NCI-H460 (cell line): ENCODE measurements at regions not wholly inside any gene's neighbourhood (a gene's known extent, or its start where the extent isn't known, plus 50 kb on each side); places are given as distances from the start of the nearest gene placed in this dataset.

ENCODE experiments used
- DNase-seq: peaks from one replicate; pipeline ENCODE4 v3.0.0-alpha.2; 2016; ENCODE audit warnings: low read depth; ENCODE audit errors: extremely low read depth
- small RNA-seq, 2 experiments: library from RNA; depleted of rRNA; stranded (forward); fragments of <200 nt; gene quantifications; one replicate each; pipeline ENCODE3, GENCODE V24; 2014

DNA sequence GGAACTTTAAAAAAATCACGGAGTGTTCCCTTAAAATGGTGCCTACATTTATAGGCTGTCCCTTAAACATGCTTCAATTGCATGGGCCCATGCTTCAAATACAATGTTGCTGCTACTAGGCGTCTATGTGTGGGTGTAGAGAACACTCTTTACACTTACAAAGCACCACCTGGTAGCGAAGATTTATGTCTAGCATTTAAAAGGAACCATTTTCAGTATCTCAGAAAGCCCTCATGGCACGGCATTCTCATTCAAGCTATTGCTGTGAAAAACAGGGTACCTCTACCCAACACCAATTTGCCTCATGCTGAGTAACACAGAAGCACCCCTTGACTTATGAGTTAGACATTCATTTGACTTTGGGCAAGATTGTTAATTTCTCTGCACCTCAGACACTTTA is 112.9 kb upstream of the CNTNAP5 start:
- DNase-seq = no peak

DNA sequence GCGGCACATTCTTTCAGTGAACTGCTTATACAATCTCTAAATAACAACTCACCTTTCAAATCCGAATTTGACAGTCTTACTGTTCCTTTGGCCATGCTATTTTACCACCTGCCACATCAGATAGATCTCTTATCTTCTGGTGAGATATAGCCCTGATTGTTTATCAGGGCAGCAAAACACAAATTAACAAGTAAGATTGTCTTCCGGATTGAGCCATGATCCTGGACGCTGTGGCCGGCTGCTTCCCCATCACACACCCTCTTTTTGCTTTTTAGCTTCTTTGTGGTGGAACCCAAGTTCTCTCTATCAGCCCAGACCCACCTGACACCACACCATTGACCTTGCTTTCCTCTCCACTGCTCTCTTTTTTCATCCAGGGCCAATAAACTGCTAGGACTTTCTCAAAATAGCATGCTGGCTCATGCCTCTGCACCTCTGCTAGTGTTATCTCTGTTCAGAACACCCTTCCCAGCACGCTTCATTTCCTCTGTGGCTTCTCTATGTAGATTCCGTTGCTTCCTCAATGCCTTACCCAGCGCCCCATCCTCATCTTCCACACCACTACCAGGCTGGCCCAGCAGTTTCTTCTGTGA is 111.8 kb upstream of the CNTNAP5 start:
- DNase-seq = no peak

DNA sequence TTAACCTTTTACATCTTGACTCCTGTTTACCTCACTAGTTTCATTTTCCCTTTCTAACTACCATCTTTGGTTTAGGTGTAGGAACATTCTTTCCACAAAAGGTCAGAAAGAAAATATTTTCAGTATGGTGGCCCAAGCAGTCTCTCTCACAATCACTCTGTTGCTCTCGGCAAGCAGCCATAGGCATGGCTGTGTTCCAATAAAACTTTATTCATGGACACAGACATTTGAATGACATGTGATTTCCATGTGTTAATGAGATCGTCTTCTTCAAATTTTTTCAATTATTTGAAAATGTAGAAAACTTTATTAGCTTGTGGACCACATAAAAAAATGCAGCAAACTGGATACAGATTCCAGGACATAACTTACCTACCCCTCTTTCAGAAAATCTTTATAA is 109.7 kb upstream of the CNTNAP5 start:
- DNase-seq = no peak

DNA sequence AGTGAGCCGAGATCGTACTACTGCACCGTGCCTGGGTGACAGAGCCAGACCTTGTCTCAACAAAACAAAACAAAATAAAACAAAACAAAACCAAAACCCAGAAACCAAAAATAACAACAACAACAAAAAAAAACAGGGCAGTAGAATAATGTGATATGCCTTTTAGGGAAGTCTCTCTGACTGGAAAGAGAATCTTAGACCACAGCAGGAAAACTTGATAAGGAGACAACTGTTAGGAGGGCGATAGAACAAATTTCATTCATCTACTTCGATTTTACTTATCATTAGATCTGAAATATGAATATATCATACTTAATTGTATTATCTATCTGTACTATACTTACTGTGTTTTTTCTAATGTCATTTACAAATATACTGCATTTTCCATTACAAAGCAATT is 109.0 kb upstream of the CNTNAP5 start:
- no peak for DNase-seq

DNA sequence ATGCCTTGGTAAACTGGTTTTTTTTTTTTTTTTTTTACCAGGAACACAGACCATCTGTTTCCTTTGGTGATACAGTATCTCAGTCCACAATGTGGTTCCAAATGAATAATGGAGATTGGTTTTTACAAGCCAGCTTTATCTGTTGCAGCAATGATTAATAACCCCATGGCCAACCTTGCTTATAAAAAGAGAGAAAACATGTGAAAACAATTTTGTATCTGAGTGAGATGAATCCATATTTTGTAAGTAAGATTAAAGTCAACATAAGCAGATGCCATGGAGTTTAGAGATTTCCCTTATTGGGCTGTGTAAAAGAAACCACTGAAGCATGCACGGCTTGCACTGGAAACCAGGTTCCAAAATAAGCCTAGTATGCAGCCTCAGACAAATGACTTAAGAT is 108.6 kb upstream of the CNTNAP5 start:
- no peak for DNase-seq

DNA sequence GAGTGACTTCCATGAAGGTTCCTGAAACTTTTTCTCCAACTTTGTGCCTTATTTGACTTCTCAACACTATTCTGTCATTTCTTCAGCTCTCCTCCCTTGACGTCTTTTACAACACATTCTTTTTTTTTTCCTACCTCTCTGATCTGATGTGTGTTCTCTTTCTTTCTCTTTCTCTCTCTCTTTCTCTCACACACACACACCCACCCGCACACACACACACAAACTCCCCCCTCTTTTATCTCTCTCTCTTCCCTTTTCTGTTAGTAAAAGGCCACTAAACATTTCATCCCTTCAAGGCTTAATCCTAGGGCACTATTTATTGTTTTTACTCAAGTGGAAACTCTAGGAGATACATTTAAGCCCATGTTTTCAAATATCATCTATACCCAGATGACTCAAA is 107.8 kb upstream of the CNTNAP5 start:
- DNase-seq = no peak

DNA sequence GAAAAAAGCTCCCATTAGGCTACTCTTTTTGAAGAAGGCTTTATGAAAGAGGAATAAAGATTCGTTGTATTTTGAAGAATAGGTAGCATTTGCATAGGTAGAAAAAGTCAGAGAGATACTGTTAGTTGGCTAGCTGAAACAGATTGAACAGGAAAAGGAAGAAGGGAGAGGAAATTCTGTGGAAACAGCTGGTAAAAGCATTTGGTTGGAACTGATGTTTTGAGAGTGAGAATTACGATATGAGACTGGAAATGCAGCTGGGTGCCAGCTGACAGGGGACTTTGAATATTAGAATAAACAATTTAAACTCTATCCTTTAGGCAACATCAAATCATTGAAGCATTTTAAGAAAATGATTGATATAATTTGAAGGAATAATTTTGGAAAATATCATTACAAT is 96.7 kb upstream of the CNTNAP5 start:
- DNase-seq = no peak

DNA sequence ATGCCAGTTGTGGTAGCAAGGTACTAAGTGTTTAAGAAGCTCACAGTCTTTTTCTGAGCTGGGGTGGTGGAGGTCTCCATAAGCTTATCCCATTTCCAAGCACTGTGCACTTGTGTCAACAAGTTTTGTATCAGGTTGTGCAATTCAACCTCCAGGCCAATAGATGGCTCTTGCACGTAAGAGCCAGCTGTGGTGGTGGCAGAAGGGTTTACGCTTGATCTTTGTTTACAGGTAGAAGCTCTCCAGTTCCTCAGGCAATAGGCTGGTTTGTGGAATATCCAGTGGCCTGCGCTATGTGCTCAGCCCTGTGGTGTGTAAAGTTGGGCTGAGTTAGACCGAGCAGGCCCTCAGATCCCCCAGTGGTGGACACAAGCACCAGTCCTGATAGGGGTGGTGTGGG is 89.7 kb upstream of the CNTNAP5 start:
- no peak for DNase-seq

DNA sequence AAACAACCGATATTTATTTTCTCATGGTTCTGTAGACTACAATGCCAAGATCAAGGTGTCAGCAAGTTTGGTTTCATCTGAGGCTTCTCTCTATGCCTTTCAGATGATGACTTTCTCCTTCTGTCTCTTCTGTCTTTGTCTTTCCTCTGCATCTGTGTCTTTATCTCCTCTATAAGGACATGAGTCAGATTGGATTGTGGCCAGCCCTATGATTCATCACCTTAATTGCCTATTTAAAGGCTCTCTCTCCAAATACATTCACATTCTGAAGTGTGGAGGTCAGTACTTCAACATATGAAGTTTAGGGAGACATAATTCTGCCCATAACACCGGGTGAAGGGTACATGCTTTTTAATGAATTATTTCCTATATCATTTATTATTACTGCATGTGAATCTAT is 71.2 kb upstream of the CNTNAP5 start:
- peak; percentile 36 for DNase-seq

DNA sequence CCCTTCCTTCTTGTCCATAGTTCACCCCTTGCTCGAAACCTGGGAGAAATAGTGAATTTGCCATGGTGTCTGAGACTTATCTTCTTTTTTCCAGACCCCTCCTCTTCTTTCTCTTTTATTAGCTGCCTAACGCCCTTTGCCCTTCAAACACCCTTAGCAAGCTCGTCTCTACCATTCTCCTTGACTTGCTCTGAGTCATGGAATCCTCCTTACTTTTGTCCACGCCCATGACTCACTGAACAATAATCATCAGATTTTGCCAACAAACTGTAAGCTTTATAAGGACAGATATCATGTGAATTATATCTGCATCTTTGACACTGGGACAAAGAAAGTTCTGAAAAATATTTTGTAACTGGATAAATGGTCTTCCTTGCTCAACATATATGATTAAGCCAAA is 67.1 kb upstream of the CNTNAP5 start:
- DNase-seq = no peak

DNA sequence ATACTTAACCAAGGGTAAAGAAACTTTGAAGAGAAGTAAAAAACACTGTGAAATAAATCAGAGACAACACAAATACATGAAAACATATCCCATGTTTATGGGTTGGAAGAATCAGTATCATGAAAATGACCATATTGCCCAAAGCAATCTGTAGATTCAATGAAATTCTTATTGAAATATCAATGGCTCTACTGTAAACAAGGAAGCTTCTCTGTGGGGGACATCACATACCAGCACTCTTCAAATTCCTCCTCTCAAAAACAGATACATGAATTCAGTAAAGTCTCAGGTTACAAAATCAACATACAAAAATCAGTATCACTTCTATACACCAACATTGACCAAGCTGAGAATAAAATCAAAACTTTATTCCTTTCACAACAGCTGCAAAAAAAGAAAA is 63.5 kb upstream of the CNTNAP5 start:
- DNase-seq = no peak

DNA sequence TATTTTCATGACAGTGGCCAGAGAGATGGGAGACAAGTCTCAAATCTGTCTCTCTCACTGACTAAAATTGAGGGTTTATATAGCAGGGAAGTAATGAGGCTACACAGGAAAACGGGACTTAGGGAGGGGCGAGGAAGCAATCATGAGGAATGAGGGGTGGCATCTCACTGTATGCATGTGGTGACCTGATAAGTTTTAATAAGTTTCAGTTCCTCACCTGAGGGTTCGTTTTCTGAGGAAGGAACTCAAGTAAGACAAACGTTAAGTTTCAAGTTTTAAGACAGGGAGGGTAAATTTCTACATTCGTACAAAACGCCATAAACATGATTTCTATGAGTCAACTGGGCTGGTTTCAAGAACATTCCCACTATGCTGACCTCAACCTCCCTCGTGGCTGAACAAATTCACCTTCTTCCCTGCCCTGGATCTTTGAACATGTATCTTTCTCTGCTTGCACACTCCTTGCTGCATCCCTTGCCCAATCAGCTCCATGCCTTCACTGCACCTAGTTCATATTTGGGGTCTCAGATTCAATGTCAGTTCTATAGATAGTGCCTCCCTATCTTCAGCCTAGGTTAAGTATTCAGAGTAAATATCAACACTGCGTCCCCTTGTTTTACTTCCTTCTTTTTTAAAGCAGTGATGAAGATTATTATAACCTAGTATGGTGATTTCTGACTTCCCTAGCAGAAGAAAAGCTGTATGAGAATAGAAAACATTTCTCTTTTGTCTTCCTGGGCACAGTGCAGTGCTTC is 53.3 kb upstream of the CNTNAP5 start:
- no peak for DNase-seq

Small RNA genes in the stretch of these regions (small RNA-seq; reads per million reads assigned to genes)
- gene AC064859.1 = 0 reads per million in 2 experiments
